ENCODE measurements at regions not wholly inside any gene's neighbourhood (a gene's known extent, or its start where the extent isn't known, plus 50 kb on each side); places are given as distances from the start of the nearest gene placed in this dataset.

DNA sequence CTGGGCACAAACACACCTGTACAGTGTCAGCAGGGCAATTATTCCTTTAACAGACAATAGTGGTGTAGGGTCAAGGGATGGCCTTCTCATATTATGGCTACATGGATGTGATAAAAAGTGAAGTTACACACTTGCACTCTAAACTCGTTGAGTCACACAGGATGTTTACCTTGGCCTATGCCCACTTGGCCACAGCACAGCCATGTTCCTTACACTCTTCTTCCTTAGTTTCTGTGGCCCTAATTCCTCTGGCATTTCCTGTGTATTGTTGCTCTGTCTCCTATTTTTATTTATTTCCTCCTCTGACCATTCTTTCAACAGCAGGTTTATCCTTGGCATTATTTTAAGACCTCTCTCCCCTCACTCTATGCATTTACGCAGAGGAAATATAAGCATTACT is 86.8 kb upstream of the NPFFR2 start:
- H3K4me1 Mint-ChIP-seq (ENCODE audit: low read depth), result no peaks in the 10 kb centered on the region
- H3K9me3 Mint-ChIP-seq, result peaks cover 7% of the 10 kb centered on the region
- no peaks in the 10 kb centered on the region for H3K27me3 Mint-ChIP-seq (ENCODE audit: low read depth)
- no peak overlapping the region for H3K27ac Mint-ChIP-seq
- no peak overlapping the region for H3K4me3 Mint-ChIP-seq
- CTCF ChIA-PET, result no interaction called here
- no peak for DNase-seq
- no peaks in the 10 kb centered on the region for H3K36me3 Mint-ChIP-seq (ENCODE audit: low read depth)
- intact Hi-C loops (cut with micrococcal nuclease), result no loop called here

DNA sequence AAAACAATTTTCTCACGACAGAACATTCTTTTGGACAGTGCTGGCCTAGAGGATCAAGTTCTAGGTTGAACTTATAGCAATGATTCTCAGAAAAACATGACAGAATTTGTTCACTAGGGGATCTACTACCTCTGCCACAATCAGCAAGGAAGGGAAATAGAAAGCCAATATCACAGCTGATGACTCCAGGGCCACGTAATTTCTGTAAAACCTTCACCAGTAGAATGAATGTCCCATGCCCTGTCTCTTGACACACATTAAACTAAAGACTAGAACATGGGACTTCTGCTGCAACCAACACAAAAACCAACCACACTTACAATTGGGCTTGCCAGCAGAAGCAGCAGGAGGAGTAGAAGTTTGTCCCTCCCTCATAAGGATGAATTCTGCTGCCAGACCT is 86.0 kb upstream of the NPFFR2 start:
- Mint-ChIP-seq H3K36me3 (ENCODE audit: low read depth) (no peaks in the 10 kb centered on the region), H3K9me3 (peaks cover 10% of the 10 kb centered on the region), H3K4me1 (ENCODE audit: low read depth) (no peaks in the 10 kb centered on the region), H3K4me3 (no peak overlapping the region), H3K27ac (no peak overlapping the region), H3K27me3 (ENCODE audit: low read depth) (no peaks in the 10 kb centered on the region)
- CTCF ChIA-PET, result no interaction called here
- no peak for DNase-seq
- intact Hi-C loops (cut with micrococcal nuclease), result no loop called here

DNA sequence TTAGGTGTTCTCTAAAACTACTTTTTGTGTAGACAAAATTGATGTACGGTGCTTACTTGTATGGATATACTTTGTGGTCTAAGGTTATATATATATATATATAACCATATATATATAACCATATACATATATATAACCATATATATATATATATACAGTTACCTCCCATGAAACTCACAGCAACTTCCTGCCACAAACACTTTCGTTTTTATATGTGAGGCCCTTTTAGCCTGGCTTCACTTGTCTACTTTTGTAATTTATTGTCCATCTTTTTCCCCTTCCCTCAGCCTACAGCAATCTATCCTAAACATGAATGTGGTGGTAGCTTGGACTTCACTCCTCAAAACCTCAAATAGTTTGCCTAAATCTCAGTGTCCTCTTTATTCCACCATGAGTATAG is 72.8 kb upstream of the NPFFR2 start:
- CTCF ChIA-PET, result no interaction called here
- Mint-ChIP-seq H3K27me3 (ENCODE audit: low read depth) (no peaks in the 10 kb centered on the region), H3K4me3 (no peak overlapping the region), H3K9me3 (no peaks in the 10 kb centered on the region), H3K4me1 (ENCODE audit: low read depth) (no peaks in the 10 kb centered on the region), H3K36me3 (ENCODE audit: low read depth) (no peaks in the 10 kb centered on the region), H3K27ac (no peak overlapping the region)
- intact Hi-C loops (cut with micrococcal nuclease), result no loop called here
- DNase-seq, result no peak

DNA sequence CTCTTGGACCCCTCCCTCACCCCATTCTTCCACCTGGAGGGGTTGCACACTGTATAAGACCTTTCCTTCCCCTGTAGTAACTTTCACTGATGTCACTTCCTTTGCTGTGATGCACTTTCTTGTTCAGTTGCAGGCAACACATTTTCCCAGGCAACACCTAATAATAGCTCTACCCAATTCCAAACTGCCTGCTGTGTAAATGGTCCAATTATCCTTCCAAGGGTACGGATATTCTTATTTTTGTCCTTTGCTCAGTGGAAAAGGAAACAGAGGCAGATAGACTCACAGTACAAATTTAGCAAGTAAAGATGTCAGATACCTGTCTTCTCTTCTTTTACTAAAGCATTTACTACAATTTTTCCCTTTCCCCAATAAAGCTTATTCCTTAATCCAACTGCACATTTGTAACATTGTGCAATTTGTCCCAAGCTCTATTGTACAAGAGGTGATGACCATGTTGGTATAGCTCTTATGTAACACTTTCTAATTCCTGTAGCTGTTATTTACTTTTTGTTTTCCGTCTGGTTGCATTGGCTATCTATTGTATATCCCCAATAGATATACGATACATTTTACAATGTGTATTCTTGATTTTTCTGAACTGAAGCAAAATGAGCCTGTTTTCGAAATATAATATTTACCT is 69.1 kb upstream of the NPFFR2 start:
- Mint-ChIP-seq H3K27ac (no peak overlapping the region), H3K4me3 (no peak overlapping the region), H3K36me3 (ENCODE audit: low read depth) (no peaks in the 10 kb centered on the region), H3K9me3 (no peaks in the 10 kb centered on the region), H3K4me1 (ENCODE audit: low read depth) (no peaks in the 10 kb centered on the region), H3K27me3 (ENCODE audit: low read depth) (no peaks in the 10 kb centered on the region)
- CTCF ChIA-PET, result no interaction called here
- DNase-seq, result no peak
- intact Hi-C loops (cut with micrococcal nuclease), result no loop called here

DNA sequence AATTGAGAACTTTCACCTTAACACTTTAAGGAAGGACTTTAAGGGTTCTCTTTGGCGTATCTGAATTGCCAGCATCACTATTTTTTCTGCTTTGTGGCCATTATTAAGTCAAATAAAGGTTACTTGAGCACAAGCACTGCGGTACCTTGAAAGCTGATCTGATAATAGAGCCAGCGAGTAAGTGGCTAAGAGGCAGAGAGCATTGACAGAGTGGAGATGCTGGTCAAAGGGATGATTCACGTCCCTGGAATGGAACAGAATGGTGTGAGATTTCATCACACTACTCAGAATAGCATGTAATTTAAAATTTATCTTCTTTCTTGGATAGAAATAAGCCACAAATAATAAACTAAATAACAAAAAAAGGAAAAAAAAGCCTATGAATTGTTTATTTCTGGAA is 57.1 kb upstream of the NPFFR2 start:
- Mint-ChIP-seq H3K36me3 (ENCODE audit: low read depth) (no peaks in the 10 kb centered on the region), H3K4me1 (ENCODE audit: low read depth) (no peaks in the 10 kb centered on the region), H3K27me3 (ENCODE audit: low read depth) (no peaks in the 10 kb centered on the region), H3K4me3 (no peak overlapping the region), H3K9me3 (peaks cover 2% of the 10 kb centered on the region), H3K27ac (no peak overlapping the region)
- CTCF ChIA-PET, result no interaction called here
- DNase-seq, result no peak
- intact Hi-C loops (cut with micrococcal nuclease), result no loop called here

DNA sequence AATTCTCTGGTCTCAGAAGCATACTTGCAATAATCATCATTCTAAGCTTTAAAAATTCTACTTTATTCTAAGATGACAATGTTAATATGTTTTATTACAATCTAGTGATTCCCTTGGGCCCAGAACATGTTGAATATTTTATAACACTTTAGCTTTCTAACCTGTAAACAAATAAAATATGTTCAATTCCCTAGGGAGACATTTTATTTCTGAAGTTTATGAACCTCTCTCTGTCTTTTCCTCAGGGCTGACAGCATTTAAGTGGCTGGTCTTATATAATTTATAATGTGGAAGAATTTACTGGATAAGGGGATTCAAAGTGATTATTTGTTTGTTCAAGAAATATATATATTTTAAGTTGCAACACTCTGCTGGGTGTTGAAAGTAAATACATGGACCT is 55.3 kb upstream of the NPFFR2 start:
- Mint-ChIP-seq H3K27ac (no peak overlapping the region), H3K4me1 (ENCODE audit: low read depth) (no peaks in the 10 kb centered on the region), H3K9me3 (no peaks in the 10 kb centered on the region), H3K4me3 (no peak overlapping the region), H3K27me3 (ENCODE audit: low read depth) (no peaks in the 10 kb centered on the region), H3K36me3 (ENCODE audit: low read depth) (no peaks in the 10 kb centered on the region)
- intact Hi-C loops (cut with micrococcal nuclease), result no loop called here
- CTCF ChIA-PET, result no interaction called here
- DNase-seq, result no peak

DNA sequence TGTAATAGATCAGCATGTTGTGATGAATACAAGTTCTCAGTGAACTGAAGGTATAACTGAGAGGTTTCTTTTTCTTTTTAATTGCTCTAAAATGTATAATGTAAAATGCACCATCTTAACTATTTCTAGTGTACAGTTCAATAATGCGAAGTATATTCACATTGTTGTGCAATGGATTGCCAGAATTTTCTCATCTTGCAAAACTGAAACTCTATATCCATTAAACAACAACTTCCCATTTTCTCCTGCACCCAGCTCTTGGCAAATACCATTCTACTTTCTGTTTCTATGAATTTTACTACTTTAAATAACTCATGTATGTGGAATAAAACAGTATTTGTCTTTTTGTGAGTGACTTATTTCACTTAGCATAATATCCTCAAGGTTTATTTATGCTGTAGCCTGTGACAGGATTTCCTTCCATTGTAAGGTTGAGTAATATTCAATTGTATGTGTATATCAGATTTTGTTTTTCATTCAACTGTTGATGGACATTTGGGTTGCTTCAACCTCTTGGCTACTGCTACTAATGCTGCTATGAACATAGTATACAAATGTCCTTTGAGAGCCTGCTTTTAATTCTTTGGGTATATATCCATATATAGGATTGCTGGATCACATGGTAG is 53.5 kb upstream of the NPFFR2 start:
- no peak for DNase-seq
- no peak overlapping the region for H3K27ac Mint-ChIP-seq
- CTCF ChIA-PET, result no interaction called here
- H3K4me1 Mint-ChIP-seq (ENCODE audit: low read depth), result no peaks in the 10 kb centered on the region
- H3K4me3 Mint-ChIP-seq, result no peak overlapping the region
- no peaks in the 10 kb centered on the region for H3K9me3 Mint-ChIP-seq
- H3K36me3 Mint-ChIP-seq (ENCODE audit: low read depth), result no peaks in the 10 kb centered on the region
- no peaks in the 10 kb centered on the region for H3K27me3 Mint-ChIP-seq (ENCODE audit: low read depth)
- intact Hi-C loops (cut with micrococcal nuclease), result no loop called here

DNA sequence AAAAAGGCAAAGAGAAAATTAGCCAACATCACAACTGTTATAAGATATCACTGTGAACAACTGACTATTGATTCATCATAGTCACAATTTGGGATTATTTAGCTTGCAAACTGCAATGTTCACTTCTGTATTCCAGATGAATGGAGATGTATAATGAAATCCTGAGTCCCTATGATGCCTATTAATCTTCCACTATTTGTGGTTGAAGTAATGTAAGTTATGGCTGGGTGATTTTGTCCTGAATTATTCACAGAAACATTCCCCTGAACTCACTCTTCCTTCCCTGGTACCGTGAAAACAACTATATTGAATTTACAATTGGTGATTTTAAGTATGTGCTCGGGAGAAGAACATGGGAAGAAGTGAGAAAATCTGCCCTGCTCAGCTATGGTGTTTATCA is 50.8 kb upstream of the NPFFR2 start:
- no peaks in the 10 kb centered on the region for H3K27me3 Mint-ChIP-seq (ENCODE audit: low read depth)
- intact Hi-C loops (cut with micrococcal nuclease), result no loop called here
- DNase-seq, result no peak
- H3K4me1 Mint-ChIP-seq (ENCODE audit: low read depth), result no peaks in the 10 kb centered on the region
- no peak overlapping the region for H3K4me3 Mint-ChIP-seq
- no peak overlapping the region for H3K27ac Mint-ChIP-seq
- H3K9me3 Mint-ChIP-seq, result peaks cover 3% of the 10 kb centered on the region
- no peaks in the 10 kb centered on the region for H3K36me3 Mint-ChIP-seq (ENCODE audit: low read depth)
- CTCF ChIA-PET, result no interaction called here

Data from activated naive CD4-positive, alpha-beta T cell treated with anti-CD3 and anti-CD28 coated beads for 36 hours (primary cell).